B cell (primary cell): ENCODE measurements at regions not wholly inside any gene's neighbourhood (a gene's known extent, or its start where the extent isn't known, plus 50 kb on each side); places are given as distances from the start of the nearest gene placed in this dataset.

Experiments used
- EZH2 ChIP-seq: IDR thresholded peaks from 2 replicates; pipeline ENCODE4 v1.6.1; 2012; ENCODE audit warnings: borderline replicate concordance, low read depth, mild to moderate bottlenecking, moderate library complexity, low read length; ENCODE audit not compliant: insufficient read depth, poor library complexity, severe bottlenecking
- TF ChIP-seq, protein P1 (sequence below): fragments of 200-600 bp; IDR thresholded peaks from one replicate; pipeline ENCODE4 v1.8.0; 2022; ENCODE audit warnings: antibody characterized with exemption, mild to moderate bottlenecking

DNA sequence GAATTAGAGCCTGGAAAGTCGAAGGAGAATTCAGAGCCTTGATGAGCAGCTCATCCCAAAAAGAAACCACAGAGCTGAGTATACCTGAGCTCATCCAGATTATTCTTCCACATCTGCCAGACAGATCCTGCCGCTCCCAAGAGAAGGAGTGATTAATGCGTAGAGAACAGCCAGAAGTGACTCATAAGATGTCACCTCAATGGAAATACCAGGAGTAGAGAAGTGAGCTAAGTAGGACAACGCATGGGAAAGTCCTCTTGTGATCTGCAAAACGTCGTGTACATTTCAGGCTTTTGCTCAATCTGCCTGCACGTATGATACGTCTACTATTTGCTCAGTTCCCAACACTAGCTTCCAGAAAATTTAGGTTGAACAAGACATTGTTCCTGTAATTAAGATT is 230.5 kb upstream of the AUTS2 start:
- TF ChIP-seq, protein P1, sequence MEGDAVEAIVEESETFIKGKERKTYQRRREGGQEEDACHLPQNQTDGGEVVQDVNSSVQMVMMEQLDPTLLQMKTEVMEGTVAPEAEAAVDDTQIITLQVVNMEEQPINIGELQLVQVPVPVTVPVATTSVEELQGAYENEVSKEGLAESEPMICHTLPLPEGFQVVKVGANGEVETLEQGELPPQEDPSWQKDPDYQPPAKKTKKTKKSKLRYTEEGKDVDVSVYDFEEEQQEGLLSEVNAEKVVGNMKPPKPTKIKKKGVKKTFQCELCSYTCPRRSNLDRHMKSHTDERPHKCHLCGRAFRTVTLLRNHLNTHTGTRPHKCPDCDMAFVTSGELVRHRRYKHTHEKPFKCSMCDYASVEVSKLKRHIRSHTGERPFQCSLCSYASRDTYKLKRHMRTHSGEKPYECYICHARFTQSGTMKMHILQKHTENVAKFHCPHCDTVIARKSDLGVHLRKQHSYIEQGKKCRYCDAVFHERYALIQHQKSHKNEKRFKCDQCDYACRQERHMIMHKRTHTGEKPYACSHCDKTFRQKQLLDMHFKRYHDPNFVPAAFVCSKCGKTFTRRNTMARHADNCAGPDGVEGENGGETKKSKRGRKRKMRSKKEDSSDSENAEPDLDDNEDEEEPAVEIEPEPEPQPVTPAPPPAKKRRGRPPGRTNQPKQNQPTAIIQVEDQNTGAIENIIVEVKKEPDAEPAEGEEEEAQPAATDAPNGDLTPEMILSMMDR, result no peak
- no peak for TF ChIP-seq EZH2
